Suprapubic skin (tissue), 4 donors: ENCODE measurements at regions not wholly inside any gene's neighbourhood (a gene's known extent, or its start where the extent isn't known, plus 50 kb on each side); places are given as distances from the start of the nearest gene placed in this dataset.

Source experiments
- EP300 ChIP-seq: sonication (generic); formaldehyde crosslinking; IDR thresholded peaks from one replicate; pipeline ENCODE4 v1.6.1; 2017; ENCODE audit warnings: antibody characterized with exemption
- POLR2A ChIP-seq, 2 donors: fragments of 450-650 bp; IDR thresholded peaks; one replicate each; pipeline ENCODE4 v1.6.1; 2017; ENCODE audit warnings: antibody characterized with exemption in 2 of 2, mild to moderate bottlenecking in 2 of 2, moderate library complexity in 2 of 2
- POLR2AphosphoS5 ChIP-seq, 3 donors: sonication (generic); formaldehyde crosslinking; IDR thresholded peaks; one replicate each; pipeline ENCODE4 v1.6.1; 2017; ENCODE audit warnings: antibody characterized with exemption in 3 of 3
- TF ChIP-seq, protein P1 (sequence below), 2 donors: fragments of 200-600 bp in 1 of 2; fragments of 450-650 bp in 1 of 2; sonication (generic) in 1 of 2; IDR thresholded peaks; one replicate each; pipeline ENCODE4 v1.5.1; 2016 to 2019; ENCODE audit warnings: antibody characterized with exemption in 2 of 2, mild to moderate bottlenecking in 1 of 2, moderate library complexity in 1 of 2

DNA sequence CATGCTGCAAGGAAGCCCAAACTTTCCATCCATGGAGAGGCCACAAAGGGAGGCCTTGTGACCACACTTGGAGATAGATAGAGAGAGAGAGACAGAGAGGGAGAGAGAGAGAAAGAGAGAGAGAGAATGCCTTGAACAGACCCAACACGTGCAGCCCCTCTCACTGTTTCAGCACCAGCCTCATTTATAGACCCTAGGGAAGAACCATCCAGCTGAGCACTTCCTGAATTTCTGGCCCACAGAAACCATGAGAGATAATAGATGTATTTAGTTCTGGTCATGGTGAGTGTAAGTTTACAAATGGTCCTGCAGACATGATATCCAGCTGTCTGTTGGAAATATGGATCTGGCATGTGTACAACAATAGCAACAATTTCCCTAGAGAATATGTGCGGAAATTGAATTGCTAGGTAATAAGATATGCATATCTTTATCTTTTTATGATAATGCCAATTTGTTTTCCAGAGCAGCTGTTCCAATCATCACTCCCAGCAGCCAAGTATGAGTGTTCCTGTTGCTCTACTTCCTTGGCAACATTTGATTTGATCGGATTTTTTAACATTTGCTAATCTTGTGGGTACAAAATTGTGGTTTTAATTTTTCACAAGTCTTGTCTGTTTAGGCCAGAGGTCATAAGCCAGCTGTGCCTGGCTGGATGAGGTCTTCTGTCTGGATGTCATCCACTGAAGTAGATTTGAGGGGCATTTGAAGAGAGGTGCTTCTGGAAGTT lies 217.3 kb upstream of the IL12B start:
- TF ChIP-seq, protein P1, sequence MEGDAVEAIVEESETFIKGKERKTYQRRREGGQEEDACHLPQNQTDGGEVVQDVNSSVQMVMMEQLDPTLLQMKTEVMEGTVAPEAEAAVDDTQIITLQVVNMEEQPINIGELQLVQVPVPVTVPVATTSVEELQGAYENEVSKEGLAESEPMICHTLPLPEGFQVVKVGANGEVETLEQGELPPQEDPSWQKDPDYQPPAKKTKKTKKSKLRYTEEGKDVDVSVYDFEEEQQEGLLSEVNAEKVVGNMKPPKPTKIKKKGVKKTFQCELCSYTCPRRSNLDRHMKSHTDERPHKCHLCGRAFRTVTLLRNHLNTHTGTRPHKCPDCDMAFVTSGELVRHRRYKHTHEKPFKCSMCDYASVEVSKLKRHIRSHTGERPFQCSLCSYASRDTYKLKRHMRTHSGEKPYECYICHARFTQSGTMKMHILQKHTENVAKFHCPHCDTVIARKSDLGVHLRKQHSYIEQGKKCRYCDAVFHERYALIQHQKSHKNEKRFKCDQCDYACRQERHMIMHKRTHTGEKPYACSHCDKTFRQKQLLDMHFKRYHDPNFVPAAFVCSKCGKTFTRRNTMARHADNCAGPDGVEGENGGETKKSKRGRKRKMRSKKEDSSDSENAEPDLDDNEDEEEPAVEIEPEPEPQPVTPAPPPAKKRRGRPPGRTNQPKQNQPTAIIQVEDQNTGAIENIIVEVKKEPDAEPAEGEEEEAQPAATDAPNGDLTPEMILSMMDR (IDR thresholded peaks at IDR 0.05), result no peak
- TF ChIP-seq POLR2A (IDR thresholded peaks at IDR 0.05), result no peak
- no peak for TF ChIP-seq EP300
- no peak for TF ChIP-seq POLR2AphosphoS5 (IDR thresholded peaks at IDR 0.05)
